Hepatic stellate cell (primary cell): ENCODE measurements at regions not wholly inside any gene's neighbourhood (a gene's known extent, or its start where the extent isn't known, plus 50 kb on each side); places are given as distances from the start of the nearest gene placed in this dataset.
"Not testable (repeated sequence)": the region's sequence is repeated elsewhere in the genome, so short reads cannot be mapped to it uniquely, and the experiment has no call there.

Experiments used
- DNase-seq: peaks from one replicate; pipeline ENCODE4 v3.0.0; 2011; ENCODE audit warnings: low spot score

DNA sequence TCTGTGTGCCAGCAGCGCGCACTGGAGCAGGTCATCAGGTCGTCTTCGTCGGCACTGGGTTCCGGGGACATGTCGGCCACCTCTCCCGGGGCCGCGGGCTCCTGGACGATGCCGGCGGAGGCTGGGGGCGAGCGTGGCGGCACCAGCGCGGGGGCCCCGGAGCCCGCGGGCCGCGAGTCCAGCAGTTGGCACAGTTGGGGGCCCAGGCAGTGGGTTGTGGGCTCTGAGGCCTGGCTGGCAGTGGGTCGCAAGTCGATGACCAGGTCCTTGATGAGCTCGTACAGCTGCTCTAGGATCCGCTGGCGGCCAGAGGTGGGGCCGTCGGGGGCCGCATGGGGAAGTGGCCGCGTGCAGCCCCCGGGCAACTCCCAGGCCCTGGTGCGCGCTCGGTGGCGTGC is 300.5 kb downstream of the CCDC74A start:
- no peak for DNase-seq

DNA sequence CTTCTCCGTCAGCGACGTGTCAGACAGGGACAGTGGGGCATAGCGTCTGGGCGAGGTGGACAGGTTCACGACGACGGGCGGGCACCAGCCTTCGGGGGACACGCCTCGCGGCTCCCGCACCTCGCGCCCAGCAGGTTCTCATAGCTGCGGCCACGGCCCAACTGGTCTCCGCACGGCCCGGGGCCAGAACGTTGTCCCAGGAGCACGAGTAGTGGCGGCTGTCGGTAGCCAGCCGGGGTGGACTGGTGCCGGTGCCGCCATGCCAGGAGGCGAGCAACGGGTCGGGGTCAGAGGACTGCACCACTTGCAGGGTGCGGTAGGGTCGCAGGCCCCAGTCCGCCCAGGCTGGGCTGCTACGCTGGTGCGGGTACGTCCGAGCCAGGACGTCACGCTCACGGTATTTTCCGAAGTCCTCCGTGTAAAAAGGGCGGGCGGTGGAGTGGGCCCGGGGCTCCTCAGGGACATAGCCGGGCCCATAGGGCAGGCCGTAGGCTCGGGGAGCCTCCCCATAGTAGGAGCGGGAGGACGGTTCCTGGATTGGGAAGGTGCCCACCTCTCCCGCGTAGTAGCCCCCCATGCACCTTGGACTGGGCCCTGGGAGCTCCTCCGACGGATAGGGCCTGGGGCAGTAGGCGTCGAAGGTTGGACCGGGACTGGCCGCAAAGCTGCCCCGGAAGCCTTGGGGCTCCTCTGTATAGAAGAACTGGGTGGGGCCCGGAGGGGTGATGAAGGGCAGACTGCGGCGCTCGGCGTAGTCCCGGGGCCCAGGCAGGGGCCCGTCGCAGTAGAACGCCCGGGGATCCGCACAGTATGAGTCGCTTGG is 301.2 kb downstream of the CCDC74A start:
- DNase-seq, result not testable (repeated sequence)

DNA sequence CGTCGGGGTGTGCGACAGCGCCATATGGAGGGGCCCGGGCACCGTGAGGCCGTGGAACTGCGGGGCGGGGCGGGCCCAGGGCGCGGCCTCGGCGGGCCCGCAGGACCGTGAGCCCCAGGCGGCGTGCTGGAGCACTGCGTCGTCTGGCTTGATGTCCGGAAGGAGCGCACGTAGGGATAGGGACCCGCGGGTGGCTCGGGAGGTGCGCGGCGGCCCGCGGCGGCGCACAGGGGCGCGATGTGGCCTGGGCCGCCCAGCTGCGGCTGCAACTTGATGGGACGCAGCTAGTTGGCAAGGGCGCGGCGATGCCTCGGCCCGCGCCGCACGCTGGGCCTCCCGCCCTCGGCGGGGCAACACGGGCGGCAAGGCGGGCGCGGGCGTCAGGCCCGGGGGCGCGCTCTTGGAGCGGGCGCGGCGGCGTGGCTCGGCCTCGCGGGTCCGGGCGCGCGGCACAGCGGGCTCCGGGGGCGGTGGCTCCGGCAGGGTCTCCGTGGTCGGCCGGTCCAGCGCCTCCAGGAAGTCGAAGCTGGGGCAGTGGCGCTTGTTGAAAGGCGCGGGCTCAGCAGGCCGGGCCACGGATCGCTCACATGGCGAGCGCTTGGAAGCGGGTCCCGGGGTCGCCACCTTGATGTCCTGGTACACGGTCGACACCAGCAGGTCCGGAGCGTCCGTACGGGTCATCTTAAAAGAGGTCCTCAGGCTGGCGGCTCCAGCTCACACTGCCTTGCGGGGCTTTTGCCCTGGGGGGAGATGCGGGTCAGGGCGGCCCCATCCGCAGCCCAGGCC is 302.0 kb downstream of the CCDC74A start:
- not testable (repeated sequence) for DNase-seq

DNA sequence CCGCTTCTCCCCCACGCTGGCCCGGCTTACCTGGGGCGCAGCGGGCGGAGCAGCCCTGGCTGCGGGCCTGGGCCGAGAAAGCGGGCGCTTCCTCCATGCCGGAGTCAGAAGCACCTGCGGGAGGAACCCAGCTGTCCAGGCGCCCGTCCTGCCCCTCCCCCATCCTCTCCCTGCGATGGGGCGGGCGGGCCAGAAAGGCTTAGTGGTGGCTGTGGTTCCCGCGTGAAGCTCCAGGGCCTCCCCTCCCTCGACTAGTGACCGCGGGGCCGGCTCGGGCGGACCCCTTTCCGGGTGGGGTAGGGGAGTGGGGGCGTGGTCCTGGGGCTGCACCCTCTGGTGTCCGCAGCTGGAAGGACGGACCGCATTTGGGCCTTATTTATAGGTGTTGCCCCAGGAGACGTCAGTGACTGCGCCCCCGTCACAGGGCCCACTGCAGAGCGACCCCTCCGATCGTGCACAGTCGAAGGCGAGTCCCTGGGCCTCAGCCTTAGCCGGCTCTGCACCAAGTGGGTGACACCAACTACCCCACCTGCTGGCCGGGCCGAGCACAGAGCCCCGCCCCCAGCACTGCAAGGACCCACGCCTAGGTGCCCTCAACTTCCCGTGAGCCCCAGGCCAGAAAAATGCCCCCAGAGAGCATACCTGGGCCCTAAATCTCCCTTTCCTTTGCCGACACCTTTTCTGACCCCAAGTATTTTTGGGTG is 302.7 kb downstream of the CCDC74A start:
- DNase-seq, result not testable (repeated sequence)

DNA sequence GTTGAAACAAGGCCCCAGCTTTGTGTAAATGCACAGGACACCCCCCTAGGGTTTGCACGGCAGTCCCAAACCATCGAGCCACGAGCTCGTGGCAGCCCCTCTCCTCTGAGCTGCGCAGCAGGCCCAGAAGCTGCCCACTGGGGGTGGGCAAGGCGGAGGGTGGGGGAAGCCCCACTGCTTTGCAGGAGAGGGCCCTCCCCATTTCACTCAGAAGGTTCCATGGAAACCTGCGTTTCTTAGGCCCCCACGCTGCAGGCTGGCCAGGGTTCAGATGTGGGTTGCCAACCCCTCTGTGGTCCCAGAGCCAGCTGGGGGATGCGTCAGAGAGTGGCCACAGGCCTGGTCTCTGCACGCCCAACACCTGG is 303.2 kb downstream of the CCDC74A start:
- DNase-seq, result not testable (repeated sequence)

DNA sequence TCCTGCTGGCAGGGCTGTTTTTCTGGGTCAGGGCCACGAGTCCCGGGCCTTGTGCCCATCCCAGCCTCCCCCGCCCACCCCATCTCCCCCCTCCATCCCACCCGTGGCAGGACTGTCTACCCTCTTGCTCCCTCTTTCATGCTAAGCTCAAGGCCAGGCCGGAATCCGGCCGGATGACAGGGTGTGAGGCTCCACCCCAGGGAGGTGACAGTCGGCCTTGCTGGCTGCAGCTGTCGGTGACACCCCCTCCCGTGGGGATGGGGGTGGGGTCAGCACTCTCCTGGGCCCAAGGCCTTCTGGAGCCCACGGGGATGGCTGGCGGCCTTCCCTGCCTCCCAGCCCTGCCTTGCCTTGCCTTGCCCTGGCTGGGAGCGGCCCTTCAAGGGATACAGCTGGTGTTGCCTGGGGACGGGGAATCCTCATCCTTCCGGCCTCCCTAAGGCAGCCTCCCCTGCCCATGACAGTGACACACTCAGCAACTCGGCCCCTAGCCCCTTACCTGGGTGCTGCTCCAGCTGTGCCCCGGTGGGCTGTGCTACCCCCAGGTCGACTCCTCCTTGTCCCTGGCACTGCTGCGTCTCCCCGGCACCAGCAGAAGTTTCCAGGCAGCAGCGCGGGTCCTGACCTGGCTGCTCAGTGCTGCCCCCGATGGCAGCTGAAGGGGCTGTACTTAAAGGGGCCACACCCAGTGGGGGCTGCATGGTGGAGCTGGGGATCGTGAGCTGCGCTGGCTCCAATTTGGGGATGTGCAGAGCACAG is 303.9 kb downstream of the CCDC74A start:
- not testable (repeated sequence) for DNase-seq

DNA sequence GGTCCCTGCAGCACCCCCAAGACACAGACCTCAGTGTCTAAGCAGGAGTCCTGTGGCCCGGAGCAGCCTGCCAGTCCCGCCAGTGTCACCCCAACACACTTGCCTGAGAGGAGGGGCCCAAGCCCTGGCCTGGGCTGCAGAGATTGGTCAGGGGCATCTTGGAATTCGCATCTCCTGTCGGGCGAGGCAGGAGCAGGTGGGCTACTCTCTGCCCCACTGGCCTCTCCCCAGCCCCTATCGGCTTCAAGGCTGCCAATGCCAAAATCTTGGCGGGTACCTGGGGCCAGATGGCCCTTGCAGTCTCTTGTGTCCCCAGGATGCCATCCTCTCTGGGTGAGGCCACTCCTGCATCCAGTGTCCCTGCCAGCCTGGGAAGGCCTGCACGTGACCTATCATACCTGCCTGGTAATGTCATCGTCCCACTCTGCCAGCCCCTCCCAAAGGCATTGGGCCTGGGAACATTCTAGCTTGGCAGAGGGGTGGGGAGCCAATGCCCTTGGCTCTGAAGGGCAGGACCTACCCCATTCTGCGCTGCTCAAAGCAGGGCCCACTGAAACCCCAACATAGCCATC is 304.6 kb downstream of the CCDC74A start:
- DNase-seq, result not testable (repeated sequence)

DNA sequence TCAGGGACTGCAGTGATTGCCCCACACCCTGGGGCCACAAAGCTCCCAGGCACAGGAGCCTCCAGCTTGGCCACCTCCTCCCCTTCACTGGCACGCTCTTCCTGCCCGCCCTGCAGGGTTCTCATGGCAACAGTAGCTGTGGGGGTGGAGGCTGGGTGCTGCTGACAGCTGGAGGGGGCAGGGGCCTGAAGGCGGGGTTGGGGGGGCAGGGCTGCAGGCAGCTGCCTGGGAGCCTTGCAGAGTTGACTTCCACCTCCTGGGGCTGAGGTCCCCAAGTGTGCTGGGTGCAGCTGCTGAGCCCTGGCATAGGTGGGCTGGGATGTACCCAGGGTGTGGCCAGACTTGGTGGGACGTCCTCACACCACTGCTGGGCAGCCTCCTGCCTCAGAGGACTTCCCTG is 305.2 kb downstream of the CCDC74A start:
- DNase-seq, result not testable (repeated sequence)

DNA sequence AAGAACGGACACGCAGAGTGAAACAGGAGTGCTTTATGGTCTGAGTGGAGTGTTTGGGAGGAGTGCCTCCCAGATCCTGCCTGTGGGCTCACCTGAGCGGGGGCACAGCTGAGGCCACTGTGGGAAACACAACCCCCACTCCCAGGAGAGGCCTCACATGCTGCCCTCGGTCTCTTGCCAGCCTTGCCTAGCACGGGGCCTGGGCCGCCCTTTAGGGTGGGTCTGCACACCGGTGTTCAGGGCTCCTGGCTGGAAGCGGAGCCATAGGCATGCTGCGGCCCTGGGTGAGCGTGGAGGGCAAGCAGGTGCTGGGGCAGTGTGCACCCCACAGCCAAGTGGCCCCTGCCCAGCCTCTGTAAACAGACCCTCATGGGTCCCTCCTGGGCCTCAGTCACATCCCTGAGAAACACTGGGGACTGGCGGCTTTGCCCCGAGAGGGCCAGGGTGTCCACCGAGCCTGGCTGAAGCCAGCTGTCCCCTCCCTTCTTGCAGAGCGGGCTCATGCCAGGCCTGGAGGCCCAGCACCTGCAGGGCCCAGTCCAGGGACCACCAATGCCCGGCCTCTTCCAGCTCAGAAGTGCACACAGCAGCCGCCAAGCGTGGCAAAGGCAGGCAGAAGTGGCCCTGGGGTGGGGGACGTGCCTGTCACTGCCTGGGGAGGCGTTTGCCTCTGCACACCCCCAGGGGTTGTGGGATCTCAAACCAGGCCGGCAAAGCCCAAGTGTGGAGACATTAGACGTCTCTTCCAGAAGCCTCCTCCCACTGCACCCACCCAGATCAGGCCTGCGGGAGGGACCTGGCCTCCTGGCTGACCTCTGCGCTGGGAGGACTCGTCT is 305.9 kb downstream of the CCDC74A start:
- DNase-seq, result not testable (repeated sequence)

DNA sequence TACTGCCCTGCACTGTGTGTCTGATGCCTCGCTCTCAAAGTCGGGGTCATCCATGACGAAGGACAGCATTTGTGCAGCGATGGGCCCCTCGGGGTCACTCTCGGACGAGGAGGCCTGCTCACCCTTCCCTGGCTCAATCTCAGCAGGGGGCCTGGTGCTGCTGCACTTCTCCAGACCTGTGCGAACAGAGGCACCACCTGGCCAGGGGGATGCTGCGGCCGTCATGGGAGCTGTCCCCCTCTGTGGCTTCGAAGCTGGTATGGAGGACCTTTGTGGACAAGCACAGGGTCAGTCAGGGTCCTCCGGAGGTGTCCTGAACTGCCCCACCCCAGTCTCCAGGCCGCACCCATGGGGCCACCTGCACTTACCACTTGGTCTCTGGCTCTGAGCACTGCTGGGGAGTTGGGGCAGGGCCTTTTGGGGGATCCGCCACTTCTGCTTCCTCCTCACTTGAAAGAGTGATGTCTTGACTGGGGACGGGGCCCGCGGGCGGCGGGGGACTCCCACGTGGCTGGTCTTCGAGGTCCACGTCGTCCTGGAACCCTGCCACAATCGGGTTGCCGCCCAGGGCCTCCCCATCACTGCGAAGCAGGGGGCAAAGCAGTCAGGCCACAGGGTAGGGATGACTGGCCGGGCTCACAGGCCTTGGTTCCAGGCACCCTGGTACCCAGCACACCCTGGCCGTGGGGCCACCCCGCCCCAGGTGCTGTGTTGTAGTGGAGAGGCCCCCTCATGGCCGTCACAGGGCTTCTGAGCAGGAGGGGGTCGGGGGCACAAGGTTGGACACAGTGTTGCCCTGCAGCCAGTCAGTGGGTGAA is 306.7 kb downstream of the CCDC74A start:
- not testable (repeated sequence) for DNase-seq

DNA sequence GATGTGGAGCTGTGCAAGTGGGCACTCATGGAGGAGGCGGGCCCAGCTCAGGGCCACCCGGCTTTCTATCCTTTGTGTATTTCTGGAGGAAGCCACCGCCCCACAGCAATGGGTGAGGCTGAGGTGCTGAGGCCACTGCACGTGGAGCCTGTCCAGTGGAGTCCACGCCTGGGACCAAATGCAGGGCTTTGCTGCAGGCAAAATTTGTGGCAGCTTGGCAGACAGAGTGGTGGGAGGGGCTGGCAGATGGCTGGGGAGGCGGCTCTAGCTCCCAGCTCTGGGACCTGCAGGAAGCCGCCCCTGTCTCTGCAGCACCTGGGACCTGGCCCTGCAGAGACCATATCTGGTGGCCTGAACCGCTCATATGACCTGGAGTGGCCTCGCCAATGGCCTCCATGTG is 307.3 kb downstream of the CCDC74A start:
- not testable (repeated sequence) for DNase-seq

DNA sequence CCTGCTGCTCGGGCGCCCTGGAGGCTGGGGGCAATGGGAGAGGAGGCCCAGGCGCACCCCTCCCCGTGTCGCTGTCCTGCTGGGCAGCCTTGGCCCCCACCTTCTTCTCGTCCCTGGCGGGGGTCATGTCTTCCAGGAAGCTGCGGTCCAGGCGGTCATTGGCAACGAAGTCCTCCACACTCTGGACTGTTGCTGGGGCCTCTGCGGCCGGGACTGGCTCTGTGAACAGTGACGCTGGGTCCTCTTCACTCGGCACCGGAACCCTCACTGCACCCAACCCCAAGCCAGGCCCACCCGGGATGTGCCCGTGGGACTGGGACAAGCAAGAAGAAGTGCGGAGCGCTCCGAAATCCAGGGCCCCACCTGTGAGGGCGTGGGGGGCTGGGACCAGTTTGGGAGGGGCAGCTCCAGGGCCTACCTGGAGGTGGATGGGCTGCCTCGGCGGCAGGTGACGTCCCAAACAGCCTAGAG is 308.0 kb downstream of the CCDC74A start:
- no peak for DNase-seq

DNA sequence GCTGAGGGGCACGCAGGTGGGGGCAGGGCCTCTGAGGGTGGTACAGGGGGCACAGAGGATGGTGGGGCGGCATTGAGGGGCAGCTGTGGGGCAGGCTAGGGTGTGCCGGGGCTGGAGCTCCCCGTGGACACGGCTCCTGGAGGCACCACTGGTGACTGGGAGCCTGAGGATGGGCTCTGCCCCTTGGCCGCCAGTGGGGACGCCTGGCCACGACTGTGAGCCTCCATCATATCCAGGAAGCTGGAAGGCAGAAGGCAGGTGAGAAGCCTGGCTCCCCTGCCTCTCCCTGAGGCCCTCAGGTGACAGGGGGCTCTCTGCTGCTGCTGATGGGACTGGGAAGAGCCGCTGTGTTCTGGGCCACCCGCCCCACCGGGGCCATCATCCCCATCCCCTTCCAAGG is 308.4 kb downstream of the CCDC74A start:
- DNase-seq, result not testable (repeated sequence)

DNA sequence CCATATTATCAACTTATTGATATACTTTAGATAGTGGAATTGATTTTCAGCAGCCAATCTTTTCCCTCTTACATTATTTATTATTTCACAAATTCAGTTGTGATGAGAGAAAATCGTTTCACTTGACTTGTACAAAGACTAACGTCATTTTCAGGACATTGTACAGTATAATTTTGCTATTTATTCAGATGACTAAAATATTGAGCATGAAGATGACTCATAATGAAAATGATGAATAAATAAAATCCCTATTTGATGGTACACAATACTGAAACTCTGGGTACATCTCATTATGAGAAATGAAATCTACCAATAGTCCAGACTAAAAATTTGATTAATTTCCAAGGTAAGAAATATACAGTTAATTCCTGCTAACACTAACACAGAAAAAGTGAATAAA is 316.4 kb downstream of the CCDC74A start:
- not testable (repeated sequence) for DNase-seq

DNA sequence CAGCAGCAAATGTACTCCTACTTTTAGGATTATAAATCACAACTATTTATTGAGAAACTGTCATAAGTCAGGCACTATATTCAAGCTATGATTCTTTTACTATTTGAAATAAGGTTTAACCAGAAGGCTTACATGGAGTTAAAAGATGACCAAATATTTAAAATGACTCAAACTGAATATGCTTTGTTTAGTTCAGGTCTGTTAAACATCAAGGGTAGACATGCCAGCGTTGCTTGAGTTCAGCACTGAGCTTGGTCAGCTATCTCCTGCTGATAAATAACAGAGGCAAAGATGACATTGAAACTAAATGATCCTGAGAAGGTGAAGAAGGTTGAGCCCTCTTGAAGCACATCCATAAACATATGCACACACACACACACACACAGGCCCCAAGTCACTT is 305.6 kb downstream of the ANKRD30BL start:
- not testable (repeated sequence) for DNase-seq

DNA sequence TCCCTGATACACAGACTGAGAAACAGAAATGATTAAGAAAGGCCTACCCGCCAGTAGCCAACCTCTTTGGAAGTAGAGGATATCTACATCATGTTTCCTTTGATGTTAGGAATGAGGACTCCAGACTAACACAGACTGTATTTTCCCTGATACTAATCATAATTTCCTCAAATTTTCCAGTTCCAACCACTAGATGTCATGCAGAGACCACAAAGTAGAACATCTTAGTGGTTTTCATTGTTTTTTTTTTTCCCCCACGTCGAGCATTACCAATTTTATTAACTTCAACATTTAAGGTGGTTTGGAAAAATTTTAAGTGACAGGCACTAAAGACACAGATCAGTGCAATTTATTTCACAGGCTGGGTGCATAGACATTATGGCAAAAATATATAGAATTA is 303.6 kb downstream of the ANKRD30BL start:
- not testable (repeated sequence) for DNase-seq
